Upper lobe of left lung (tissue), 4 donors: ENCODE measurements at regions not wholly inside any gene's neighbourhood (a gene's known extent, or its start where the extent isn't known, plus 50 kb on each side); places are given as distances from the start of the nearest gene placed in this dataset.
"Not testable (repeated sequence)": the region's sequence is repeated elsewhere in the genome, so short reads cannot be mapped to it uniquely, and the experiment has no call there.

Source experiments
- CTCF ChIP-seq, 6 experiments: fragments of 450-650 bp in 4 of 6; fragments of 200-600 bp in 2 of 6; sonication (generic) in 2 of 6; IDR thresholded peaks; one replicate each; pipeline ENCODE4 v1.5.1; 2016 to 2019; ENCODE audit warnings: antibody characterized with exemption in 6 of 6
- POLR2A ChIP-seq, 4 donors: fragments of 450-650 bp; IDR thresholded peaks; one replicate each; pipeline ENCODE4 v1.5.1; 2016 to 2017; ENCODE audit warnings: antibody characterized with exemption in 4 of 4, mild to moderate bottlenecking in 2 of 4
- POLR2AphosphoS5 ChIP-seq, 2 donors: sonication (generic); formaldehyde crosslinking; IDR thresholded peaks; one replicate each; pipeline ENCODE4 v1.5.1; 2017; ENCODE audit warnings: antibody characterized with exemption in 2 of 2

GRCh38 chr9:42335984-42336657 is 152.7 kb downstream of the SPATA31A6 start:
- TF ChIP-seq POLR2AphosphoS5, CTCF, POLR2A (IDR thresholded peaks at IDR 0.05): not testable (repeated sequence)
